ENCODE measurements at regions not wholly inside any gene's neighbourhood (a gene's known extent, or its start where the extent isn't known, plus 50 kb on each side); places are given as distances from the start of the nearest gene placed in this dataset.

- TF ChIP-seq POLR2A (IDR thresholded peaks at IDR 0.05) (no peak), CTCF (IDR thresholded peaks at IDR 0.05) (no peak)
Measured at GRCh38 chr1:188128761-188129160, 1300.0 kb downstream of the PLA2G4A start.

Data from right lobe of liver (tissue), 4 donors.